ENCODE measurements at regions not wholly inside any gene's neighbourhood (a gene's known extent, or its start where the extent isn't known, plus 50 kb on each side); places are given as distances from the start of the nearest gene placed in this dataset.

DNA sequence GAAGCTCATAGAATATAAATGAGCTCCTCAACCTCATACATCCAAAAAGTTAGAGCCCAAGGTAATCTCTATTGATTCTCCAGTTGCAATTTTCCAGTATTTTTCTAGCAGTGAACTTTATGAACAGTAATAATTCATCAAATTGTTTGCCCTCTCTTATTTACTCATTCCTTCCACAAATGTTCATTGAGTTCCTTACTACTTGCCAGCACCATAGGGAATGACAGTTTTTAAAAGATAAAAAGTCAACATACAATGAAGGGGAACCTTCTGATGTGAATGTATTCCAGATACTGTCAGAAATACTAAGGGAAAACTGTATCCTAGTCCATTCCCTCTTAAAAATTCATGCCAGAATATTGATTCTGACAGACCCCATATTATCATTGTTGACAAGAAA is 277.0 kb upstream of the C1orf87 start:
- TF ChIP-seq, protein P1, sequence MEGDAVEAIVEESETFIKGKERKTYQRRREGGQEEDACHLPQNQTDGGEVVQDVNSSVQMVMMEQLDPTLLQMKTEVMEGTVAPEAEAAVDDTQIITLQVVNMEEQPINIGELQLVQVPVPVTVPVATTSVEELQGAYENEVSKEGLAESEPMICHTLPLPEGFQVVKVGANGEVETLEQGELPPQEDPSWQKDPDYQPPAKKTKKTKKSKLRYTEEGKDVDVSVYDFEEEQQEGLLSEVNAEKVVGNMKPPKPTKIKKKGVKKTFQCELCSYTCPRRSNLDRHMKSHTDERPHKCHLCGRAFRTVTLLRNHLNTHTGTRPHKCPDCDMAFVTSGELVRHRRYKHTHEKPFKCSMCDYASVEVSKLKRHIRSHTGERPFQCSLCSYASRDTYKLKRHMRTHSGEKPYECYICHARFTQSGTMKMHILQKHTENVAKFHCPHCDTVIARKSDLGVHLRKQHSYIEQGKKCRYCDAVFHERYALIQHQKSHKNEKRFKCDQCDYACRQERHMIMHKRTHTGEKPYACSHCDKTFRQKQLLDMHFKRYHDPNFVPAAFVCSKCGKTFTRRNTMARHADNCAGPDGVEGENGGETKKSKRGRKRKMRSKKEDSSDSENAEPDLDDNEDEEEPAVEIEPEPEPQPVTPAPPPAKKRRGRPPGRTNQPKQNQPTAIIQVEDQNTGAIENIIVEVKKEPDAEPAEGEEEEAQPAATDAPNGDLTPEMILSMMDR (IDR thresholded peaks at IDR 0.05; ENCODE audit: low read depth, low read length, missing input control), result no peak
- TF ChIP-seq RAD21 (IDR thresholded peaks at IDR 0.05), result no peak
- TF ChIP-seq, protein P2, sequence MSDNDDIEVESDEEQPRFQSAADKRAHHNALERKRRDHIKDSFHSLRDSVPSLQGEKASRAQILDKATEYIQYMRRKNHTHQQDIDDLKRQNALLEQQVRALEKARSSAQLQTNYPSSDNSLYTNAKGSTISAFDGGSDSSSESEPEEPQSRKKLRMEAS (IDR thresholded peaks at IDR 0.05), result no peak
- no peak for TF ChIP-seq FOXA1 (IDR thresholded peaks at IDR 0.05)
- no peak for TF ChIP-seq GABPA (IDR thresholded peaks at IDR 0.05 in 1 of 2, conservative IDR thresholded peaks at IDR 0.05 in 1 of 2)
- TF ChIP-seq YY1 (IDR thresholded peaks at IDR 0.05), result no peak
- no peak for TF ChIP-seq TAF1 (conservative IDR thresholded peaks at IDR 0.05)
- TF ChIP-seq, protein P3, sequence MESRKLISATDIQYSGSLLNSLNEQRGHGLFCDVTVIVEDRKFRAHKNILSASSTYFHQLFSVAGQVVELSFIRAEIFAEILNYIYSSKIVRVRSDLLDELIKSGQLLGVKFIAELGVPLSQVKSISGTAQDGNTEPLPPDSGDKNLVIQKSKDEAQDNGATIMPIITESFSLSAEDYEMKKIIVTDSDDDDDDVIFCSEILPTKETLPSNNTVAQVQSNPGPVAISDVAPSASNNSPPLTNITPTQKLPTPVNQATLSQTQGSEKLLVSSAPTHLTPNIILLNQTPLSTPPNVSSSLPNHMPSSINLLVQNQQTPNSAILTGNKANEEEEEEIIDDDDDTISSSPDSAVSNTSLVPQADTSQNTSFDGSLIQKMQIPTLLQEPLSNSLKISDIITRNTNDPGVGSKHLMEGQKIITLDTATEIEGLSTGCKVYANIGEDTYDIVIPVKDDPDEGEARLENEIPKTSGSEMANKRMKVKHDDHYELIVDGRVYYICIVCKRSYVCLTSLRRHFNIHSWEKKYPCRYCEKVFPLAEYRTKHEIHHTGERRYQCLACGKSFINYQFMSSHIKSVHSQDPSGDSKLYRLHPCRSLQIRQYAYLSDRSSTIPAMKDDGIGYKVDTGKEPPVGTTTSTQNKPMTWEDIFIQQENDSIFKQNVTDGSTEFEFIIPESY (IDR thresholded peaks at IDR 0.05), result no peak
- no peak for TF ChIP-seq RXRA (IDR thresholded peaks at IDR 0.05)
- TF ChIP-seq, protein P4, sequence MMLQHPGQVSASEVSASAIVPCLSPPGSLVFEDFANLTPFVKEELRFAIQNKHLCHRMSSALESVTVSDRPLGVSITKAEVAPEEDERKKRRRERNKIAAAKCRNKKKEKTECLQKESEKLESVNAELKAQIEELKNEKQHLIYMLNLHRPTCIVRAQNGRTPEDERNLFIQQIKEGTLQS (IDR thresholded peaks at IDR 0.05), result no peak
- no peak for TF ChIP-seq SP1 (IDR thresholded peaks at IDR 0.05)
- TF ChIP-seq, protein P5, sequence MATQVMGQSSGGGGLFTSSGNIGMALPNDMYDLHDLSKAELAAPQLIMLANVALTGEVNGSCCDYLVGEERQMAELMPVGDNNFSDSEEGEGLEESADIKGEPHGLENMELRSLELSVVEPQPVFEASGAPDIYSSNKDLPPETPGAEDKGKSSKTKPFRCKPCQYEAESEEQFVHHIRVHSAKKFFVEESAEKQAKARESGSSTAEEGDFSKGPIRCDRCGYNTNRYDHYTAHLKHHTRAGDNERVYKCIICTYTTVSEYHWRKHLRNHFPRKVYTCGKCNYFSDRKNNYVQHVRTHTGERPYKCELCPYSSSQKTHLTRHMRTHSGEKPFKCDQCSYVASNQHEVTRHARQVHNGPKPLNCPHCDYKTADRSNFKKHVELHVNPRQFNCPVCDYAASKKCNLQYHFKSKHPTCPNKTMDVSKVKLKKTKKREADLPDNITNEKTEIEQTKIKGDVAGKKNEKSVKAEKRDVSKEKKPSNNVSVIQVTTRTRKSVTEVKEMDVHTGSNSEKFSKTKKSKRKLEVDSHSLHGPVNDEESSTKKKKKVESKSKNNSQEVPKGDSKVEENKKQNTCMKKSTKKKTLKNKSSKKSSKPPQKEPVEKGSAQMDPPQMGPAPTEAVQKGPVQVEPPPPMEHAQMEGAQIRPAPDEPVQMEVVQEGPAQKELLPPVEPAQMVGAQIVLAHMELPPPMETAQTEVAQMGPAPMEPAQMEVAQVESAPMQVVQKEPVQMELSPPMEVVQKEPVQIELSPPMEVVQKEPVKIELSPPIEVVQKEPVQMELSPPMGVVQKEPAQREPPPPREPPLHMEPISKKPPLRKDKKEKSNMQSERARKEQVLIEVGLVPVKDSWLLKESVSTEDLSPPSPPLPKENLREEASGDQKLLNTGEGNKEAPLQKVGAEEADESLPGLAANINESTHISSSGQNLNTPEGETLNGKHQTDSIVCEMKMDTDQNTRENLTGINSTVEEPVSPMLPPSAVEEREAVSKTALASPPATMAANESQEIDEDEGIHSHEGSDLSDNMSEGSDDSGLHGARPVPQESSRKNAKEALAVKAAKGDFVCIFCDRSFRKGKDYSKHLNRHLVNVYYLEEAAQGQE (IDR thresholded peaks at IDR 0.05), result no peak
